GM12878 (cell line): ENCODE measurements at regions not wholly inside any gene's neighbourhood (a gene's known extent, or its start where the extent isn't known, plus 50 kb on each side); places are given as distances from the start of the nearest gene placed in this dataset.

ENCODE experiments used
- ATAC-seq: fragments of 200-7000 bp; cut with Tn5 transposase; 3 replicates; pipeline ENCODE4 v1.9.1; 2020; ENCODE audit warnings: mild to moderate bottlenecking, moderate library complexity
- BruUV-seq: library from RNA; stranded (reverse); fragments of 400-500 nt; replicated peaks from 2 replicates; lab custom pipeline; 2021; lab: Mats Ljungman, UMichigan
- CTCF ChIA-PET: fragments of 300-600 bp; sonication (Branson Sonifier 250); formaldehyde crosslinking; extraction: SDS; loops from one replicate; lab custom pipeline; 2021; ENCODE audit warnings: inconsistent platforms; lab: Yijun Ruan, JAX
- POLR2A ChIA-PET: fragments of 350-600 bp; formaldehyde crosslinking; extraction: SDS; loops from one replicate; lab custom pipeline; 2021; ENCODE audit warnings: inconsistent platforms; lab: Charles Lee
- RAD21 ChIA-PET: fragments of 300-600 bp; sonication (Branson Sonifier 250); formaldehyde crosslinking; loops from one replicate; lab custom pipeline; 2023; ENCODE audit warnings: antibody characterized with exemption; ENCODE audit not compliant: unreplicated experiment; lab: Charles Lee
- SMC1A ChIA-PET: fragments of 300-600 bp; sonication (Branson Sonifier 250); formaldehyde crosslinking; loops from one replicate; lab custom pipeline; 2023; ENCODE audit not compliant: unreplicated experiment, uncharacterized antibody; lab: Charles Lee
- DNase-seq: peaks from one replicate; pipeline ENCODE4 v3.0.0-alpha.2; 2011; ENCODE audit warnings: low read depth, low spot score
- FAIRE-seq: peaks from 3 replicates; lab custom pipeline; 2011; peaks lifted over from hg19 to GRCh38; lab: Jason Lieb, UNC
- H2AFZ ChIP-seq: 2 replicates; pipeline ENCODE4 v1.6.0; 2011; ENCODE audit warnings: low read depth, low read length, control low read depth; ENCODE audit not compliant: control insufficient read depth
- H3K27ac ChIP-seq: 2 replicates; pipeline ENCODE4 v1.5.1; 2011; ENCODE audit warnings: control low read depth; ENCODE audit not compliant: control insufficient read depth, insufficient read depth
- H3K27me3 ChIP-seq, 2 experiments: replicated peaks in 1 of 2; 2 replicates each; pipeline versions ENCODE4 v1.6.0 to v1.6.1; 2011; ENCODE audit warnings: low read length in 1 of 2; ENCODE audit not compliant: control insufficient read depth in 2 of 2, insufficient read depth in 2 of 2
- H3K36me3 ChIP-seq, 2 experiments: 2 replicates each; pipeline ENCODE4 v1.5.1; 2011; ENCODE audit warnings: low read length in 1 of 2; ENCODE audit not compliant: control insufficient read depth in 2 of 2, insufficient read depth in 2 of 2
- H3K4me1 ChIP-seq: 2 replicates; pipeline ENCODE4 v1.6.1; 2011; ENCODE audit warnings: mild to moderate bottlenecking, low read length, moderate library complexity, mixed read lengths; ENCODE audit not compliant: control insufficient read depth, insufficient read depth
- H3K4me2 ChIP-seq: 2 replicates; pipeline ENCODE4 v1.6.0; 2011; ENCODE audit warnings: control low read depth; ENCODE audit not compliant: control insufficient read depth, insufficient read depth
- H3K4me3 ChIP-seq: fragments of 200-600 bp; sonication (generic); 2 replicates; pipeline ENCODE4 v1.5.1; 2016
- H3K79me2 ChIP-seq: 2 replicates; pipeline ENCODE4 v1.6.0; 2011; ENCODE audit warnings: low read length; ENCODE audit not compliant: control insufficient read depth, insufficient read depth
- H3K9ac ChIP-seq: 2 replicates; pipeline ENCODE4 v1.8.0; 2011; ENCODE audit warnings: low read length, control low read depth, mixed read lengths; ENCODE audit not compliant: control insufficient read depth, insufficient read depth
- H3K9me3 ChIP-seq: replicated peaks from 3 replicates; pipeline ENCODE4 v1.5.1; 2011; ENCODE audit warnings: mild to moderate bottlenecking, low read length; ENCODE audit not compliant: control insufficient read depth, insufficient read depth
- H4K20me1 ChIP-seq: 2 replicates; pipeline ENCODE4 v1.6.0; 2011; ENCODE audit not compliant: control insufficient read depth, insufficient read depth
- ATF2 ChIP-seq: IDR thresholded peaks from 2 replicates; pipeline ENCODE4 v1.6.1; 2012; ENCODE audit warnings: low read length, inconsistent platforms
- ATF7 ChIP-seq: fragments of 450-650 bp; IDR thresholded peaks from 2 replicates; pipeline ENCODE4 v1.6.1; 2016; ENCODE audit warnings: low read depth, mild to moderate bottlenecking
- CEBPB ChIP-seq, 2 experiments: fragments of 150-350 bp in 1 of 2; IDR thresholded peaks; 2 replicates each; pipeline ENCODE4 v1.6.1; 2012 to 2014; ENCODE audit warnings: low read depth in 2 of 2, low read length in 2 of 2, borderline replicate concordance in 1 of 2, inconsistent platforms in 1 of 2
- CEBPZ ChIP-seq: fragments of 150-350 bp; IDR thresholded peaks from 2 replicates; pipeline ENCODE4 v1.6.1; 2016; ENCODE audit warnings: low read depth, low read length
- CHD1 ChIP-seq: IDR thresholded peaks from 2 replicates; pipeline ENCODE4 v1.6.1; 2012; ENCODE audit warnings: low read depth, low read length, improper control_type of control experiment
- CUX1 ChIP-seq: IDR thresholded peaks from 2 replicates; pipeline ENCODE4 v1.6.1; 2012; ENCODE audit warnings: improper control_type of control experiment, low read depth, low read length; ENCODE audit not compliant: insufficient replicate concordance
- IRF4 ChIP-seq: IDR thresholded peaks from 2 replicates; pipeline ENCODE4 v1.6.1; 2011; ENCODE audit warnings: low read depth, low read length
- NRF1 ChIP-seq: conservative IDR thresholded peaks from 2 replicates; pipeline ENCODE4 v1.6.1; 2011; ENCODE audit warnings: mild to moderate bottlenecking, low read depth, low read length, improper control_type of control experiment
- RB1 ChIP-seq: fragments of 450-650 bp; formaldehyde crosslinking; IDR thresholded peaks from 2 replicates; pipeline ENCODE4 v1.6.1; 2017; ENCODE audit warnings: mild to moderate bottlenecking, borderline replicate concordance
- TARDBP ChIP-seq: IDR thresholded peaks from 2 replicates; pipeline ENCODE4 v1.6.1; 2016; ENCODE audit warnings: borderline replicate concordance
- WRNIP1 ChIP-seq: IDR thresholded peaks from 2 replicates; pipeline ENCODE4 v1.6.1; 2011; ENCODE audit warnings: low read depth, low read length, improper control_type of control experiment, borderline replicate concordance
- WGBS: methylation state at CpG from one replicate; pipeline ENCODE4 v1.1.6; 2016; ENCODE audit warnings: low lambda C conversion rate; ENCODE audit not compliant: insufficient replicate concordance, insufficient coverage; ENCODE audit errors: missing lambda C conversion rate; 5-methylcytosine and 5-hydroxymethylcytosine counted together
- in situ Hi-C: fragments of 300-500 bp; cut with MboI; formaldehyde crosslinking; loops from 9 replicates; pipeline ENCODE4 v1.14.3; 2018; ENCODE audit warnings: mixed read lengths
- intact Hi-C: fragments of 100-400 bp; cut with micrococcal nuclease; formaldehyde crosslinking; loops from one replicate; pipeline ENCODE4 v1.14.2; 2022; ENCODE audit not compliant: unreplicated experiment

- WGBS = 68% methylated on average over 4 of the region's 4 CpGs
- ChIA-PET CTCF (interaction anchor here (1.0 kb wide), 1 partner anchor 42 kb away, joined by 4 read pairs; no protein-coding TSS in a partner anchor), POLR2A (no interaction called here), RAD21 (no interaction called here), SMC1A (no interaction called here)
- intact Hi-C loops = no loop called here
- FAIRE-seq = no peak
- in situ Hi-C loops = no loop called here
- Histone ChIP-seq H3K79me2 (no peaks in the 10 kb centered on the region), H3K4me2 (no peak overlapping the region), H3K36me3 (no peaks in the 10 kb centered on the region), H4K20me1 (no peaks in the 10 kb centered on the region), H3K27me3 (no peaks in the 10 kb centered on the region), H3K9ac (no peak overlapping the region), H3K27ac (no peak overlapping the region), H3K4me1 (no peaks in the 10 kb centered on the region), H2AFZ (no peak overlapping the region), H3K9me3 (no peaks in the 10 kb centered on the region), H3K4me3 (no peak overlapping the region)
- DNase-seq = no peak
- no peak for TF ChIP-seq IRF4
- no peak for TF ChIP-seq NRF1
- no peak for TF ChIP-seq CEBPZ
- TF ChIP-seq WRNIP1 = no peak
- no peak for TF ChIP-seq TARDBP
- TF ChIP-seq CUX1 = no peak
- no peak for TF ChIP-seq ATF2
- no peak for TF ChIP-seq CEBPB (IDR thresholded peaks at IDR 0.05; ENCODE audit: borderline replicate concordance in 1 of 2, low read depth in 2 of 2, low read length in 2 of 2)
- TF ChIP-seq RB1 = no peak
- no peak for TF ChIP-seq CHD1
- TF ChIP-seq ATF7 = no peak
- ATAC-seq = no peak
- no TSS peak for BruUV-seq
Observed at GRCh38 chr2:65598264-65598663, 165.9 kb upstream of the SPRED2 start.
